ENCODE measurements at regions not wholly inside any gene's neighbourhood (a gene's known extent, or its start where the extent isn't known, plus 50 kb on each side); places are given as distances from the start of the nearest gene placed in this dataset.

GRCh38 chr14:104386151-104386841 is 193.3 kb upstream of the C14orf180 start:
- POLR2A ChIA-PET, result no interaction called here
- TF ChIP-seq SP1 (IDR thresholded peaks at IDR 0.05) (no peak), BHLHE40 (IDR thresholded peaks at IDR 0.05; ENCODE audit: borderline replicate concordance) (no peak), FOXM1 (IDR thresholded peaks at IDR 0.05; ENCODE audit: borderline replicate concordance) (no peak), SUZ12 (IDR thresholded peaks at IDR 0.05) (no peak), ELF4 (IDR thresholded peaks at IDR 0.05) (no peak), FOXA1 (IDR thresholded peaks at IDR 0.05) (no peak), L3MBTL2 (conservative IDR thresholded peaks at IDR 0.05) (no peak), PKNOX1 (IDR thresholded peaks at IDR 0.05) (no peak), FOXK2 (IDR thresholded peaks at IDR 0.05) (no peak), CTBP1 (IDR thresholded peaks at IDR 0.05; ENCODE audit: borderline replicate concordance) (no peak), TARDBP (IDR thresholded peaks at IDR 0.05) (no peak), ZNF384 (IDR thresholded peaks at IDR 0.05) (no peak), LEF1 (IDR thresholded peaks at IDR 0.05; ENCODE audit: borderline replicate concordance) (no peak)
- DNase-seq (ENCODE audit: extremely low spot score), result no peak
- CTCF ChIA-PET, result no interaction called here

GRCh38 chr14:104387022-104388010 is 192.2 kb upstream of the C14orf180 start:
- no peak for DNase-seq (ENCODE audit: extremely low spot score)
- ChIA-PET POLR2A (no interaction called here), CTCF (no interaction called here)
- no peak for TF ChIP-seq SP1 (IDR thresholded peaks at IDR 0.05)
- no peak for TF ChIP-seq NFRKB (IDR thresholded peaks at IDR 0.05)
- TF ChIP-seq ARNT (IDR thresholded peaks at IDR 0.05), result no peak
- TF ChIP-seq FOXA1 (IDR thresholded peaks at IDR 0.05), result no peak
- no peak for TF ChIP-seq L3MBTL2 (conservative IDR thresholded peaks at IDR 0.05)
- TF ChIP-seq FOXM1 (IDR thresholded peaks at IDR 0.05; ENCODE audit: borderline replicate concordance), result no peak
- TF ChIP-seq LEF1 (IDR thresholded peaks at IDR 0.05; ENCODE audit: borderline replicate concordance), result no peak
- TF ChIP-seq ZNF384 (IDR thresholded peaks at IDR 0.05), result no peak

- ChIA-PET CTCF (no interaction called here), POLR2A (no interaction called here)
- no peak for TF ChIP-seq FOXM1 (IDR thresholded peaks at IDR 0.05; ENCODE audit: borderline replicate concordance)
- DNase-seq (ENCODE audit: extremely low spot score), result no peak
Measured at GRCh38 chr14:104388011-104388521, 191.5 kb upstream of the C14orf180 start.

GRCh38 chr14:104388541-104389325 is 190.8 kb upstream of the C14orf180 start:
- TF ChIP-seq SP1 (IDR thresholded peaks at IDR 0.05) (no peak), TARDBP (IDR thresholded peaks at IDR 0.05) (no peak), PKNOX1 (IDR thresholded peaks at IDR 0.05) (no peak), LEF1 (IDR thresholded peaks at IDR 0.05; ENCODE audit: borderline replicate concordance) (no peak), ELF4 (IDR thresholded peaks at IDR 0.05) (no peak), HDGF (IDR thresholded peaks at IDR 0.05; ENCODE audit: borderline replicate concordance) (no peak)
- ChIA-PET CTCF (no interaction called here), POLR2A (no interaction called here)
- no peak for DNase-seq (ENCODE audit: extremely low spot score)

GRCh38 chr14:104389326-104390220 is 190.0 kb upstream of the C14orf180 start:
- ChIA-PET CTCF (no interaction called here), POLR2A (no interaction called here)
- DNase-seq (ENCODE audit: extremely low spot score), result no peak
- TF ChIP-seq HDGF (IDR thresholded peaks at IDR 0.05; ENCODE audit: borderline replicate concordance), result no peak
- no peak for TF ChIP-seq LEF1 (IDR thresholded peaks at IDR 0.05; ENCODE audit: borderline replicate concordance)
- TF ChIP-seq FOXM1 (IDR thresholded peaks at IDR 0.05; ENCODE audit: borderline replicate concordance), result no peak
- TF ChIP-seq NFRKB (IDR thresholded peaks at IDR 0.05), result no peak
- TF ChIP-seq FOXA1 (IDR thresholded peaks at IDR 0.05), result no peak
- TF ChIP-seq ELF4 (IDR thresholded peaks at IDR 0.05), result no peak
- TF ChIP-seq CTBP1 (IDR thresholded peaks at IDR 0.05; ENCODE audit: borderline replicate concordance), result no peak
- no peak for TF ChIP-seq ZNF384 (IDR thresholded peaks at IDR 0.05)
- no peak for TF ChIP-seq L3MBTL2 (conservative IDR thresholded peaks at IDR 0.05)
- TF ChIP-seq ARNT (IDR thresholded peaks at IDR 0.05), result no peak
- TF ChIP-seq TARDBP (IDR thresholded peaks at IDR 0.05), result no peak
- no peak for TF ChIP-seq SUZ12 (IDR thresholded peaks at IDR 0.05)
- TF ChIP-seq FOXK2 (IDR thresholded peaks at IDR 0.05), result no peak
- TF ChIP-seq BHLHE40 (IDR thresholded peaks at IDR 0.05; ENCODE audit: borderline replicate concordance), result no peak
- no peak for TF ChIP-seq SP1 (IDR thresholded peaks at IDR 0.05)
- TF ChIP-seq PKNOX1 (IDR thresholded peaks at IDR 0.05), result no peak

Measured in HEK293T (cell line).